GM23248 (cell line): ENCODE measurements at regions not wholly inside any gene's neighbourhood (a gene's known extent, or its start where the extent isn't known, plus 50 kb on each side); places are given as distances from the start of the nearest gene placed in this dataset.
"Not testable (repeated sequence)": the region's sequence is repeated elsewhere in the genome, so short reads cannot be mapped to it uniquely, and the experiment has no call there.

Experiments used
- DNase-seq: peaks from one replicate; pipeline ENCODE4 v3.0.0-alpha.2; 2015
- H2AFZ ChIP-seq: fragments of 200-600 bp; sonication (generic); 2 replicates; pipeline ENCODE4 v1.6.1; 2016; ENCODE audit warnings: antibody characterized with exemption
- H3F3A ChIP-seq: fragments of 200-600 bp; sonication (generic); 2 replicates; pipeline ENCODE4 v1.6.1; 2016; ENCODE audit warnings: mild to moderate bottlenecking, antibody characterized with exemption, mixed run types; ENCODE audit not compliant: insufficient read depth
- H3K27ac ChIP-seq: fragments of 200-600 bp; sonication (generic); 2 replicates; pipeline ENCODE4 v1.5.1; 2016; ENCODE audit warnings: mild to moderate bottlenecking
- H3K27me3 ChIP-seq: fragments of 200-600 bp; sonication (generic); replicated peaks from 2 replicates; pipeline ENCODE4 v1.6.1; 2016; ENCODE audit warnings: mild to moderate bottlenecking; ENCODE audit not compliant: insufficient read depth
- H3K36me3 ChIP-seq: fragments of 200-600 bp; sonication (generic); 2 replicates; pipeline ENCODE4 v1.6.1; 2016; ENCODE audit warnings: low read depth, mild to moderate bottlenecking
- H3K4me1 ChIP-seq: fragments of 200-600 bp; sonication (generic); 2 replicates; pipeline ENCODE4 v1.6.1; 2016; ENCODE audit warnings: mild to moderate bottlenecking; ENCODE audit not compliant: insufficient read depth
- H3K4me2 ChIP-seq: fragments of 200-600 bp; sonication (generic); one replicate; pipeline ENCODE4 v1.6.1; 2016; ENCODE audit warnings: mild to moderate bottlenecking; ENCODE audit not compliant: unreplicated experiment
- H3K4me3 ChIP-seq: fragments of 200-600 bp; sonication (generic); 2 replicates; pipeline ENCODE4 v1.5.1; 2016; ENCODE audit warnings: mild to moderate bottlenecking
- H3K79me2 ChIP-seq: fragments of 200-600 bp; sonication (generic); 2 replicates; pipeline ENCODE4 v1.6.1; 2016; ENCODE audit warnings: mild to moderate bottlenecking; ENCODE audit not compliant: insufficient read depth
- H3K9ac ChIP-seq: fragments of 200-600 bp; sonication (generic); 2 replicates; pipeline ENCODE4 v1.6.1; 2016; ENCODE audit warnings: mild to moderate bottlenecking
- H3K9me2 ChIP-seq: fragments of 200-600 bp; sonication (generic); 2 replicates; pipeline ENCODE4 v1.6.1; 2016; ENCODE audit warnings: mixed run types, mild to moderate bottlenecking, moderate library complexity; ENCODE audit not compliant: insufficient read depth
- H3K9me3 ChIP-seq: fragments of 200-600 bp; sonication (generic); one replicate; pipeline ENCODE4 v1.6.1; 2017; ENCODE audit warnings: low read depth
- H4K20me1 ChIP-seq: fragments of 200-600 bp; sonication (generic); 2 replicates; pipeline ENCODE4 v1.6.0; 2016; ENCODE audit not compliant: insufficient read depth
- EZH2 ChIP-seq: fragments of 200-600 bp; sonication (generic); IDR thresholded peaks from 2 replicates; pipeline ENCODE4 v1.6.1; 2018; ENCODE audit warnings: antibody characterized with exemption, mild to moderate bottlenecking; ENCODE audit not compliant: insufficient read depth, poor library complexity, severe bottlenecking
- EZH2phosphoT487 ChIP-seq: fragments of 200-600 bp; sonication (generic); IDR thresholded peaks from 2 replicates; pipeline ENCODE4 v1.6.1; 2018; ENCODE audit warnings: antibody characterized with exemption, moderate library complexity, mild to moderate bottlenecking, low read depth; ENCODE audit not compliant: insufficient read depth
- WGBS, 2 experiments: methylation state at CpG; one replicate each; pipeline ENCODE4 v1.1.6; 2015 to 2017; ENCODE audit warnings: low lambda C conversion rate in 2 of 2, low coverage in 1 of 2; ENCODE audit errors: missing lambda C conversion rate in 2 of 2; 5-methylcytosine and 5-hydroxymethylcytosine counted together
- in situ Hi-C: fragments of 300-500 bp; cut with MboI; formaldehyde crosslinking; loops from 2 replicates; pipeline ENCODE4 v1.15.0; 2020

GRCh38 chr5:143635146-143635752, 176.7 kb upstream of the HMHB1 start:
- 70% methylated on average over 6 of the region's 6 CpGs for WGBS, 2 experiments
- Histone ChIP-seq H3K36me3 (no peaks in the 10 kb centered on the region), H4K20me1 (no peaks in the 10 kb centered on the region), H3K4me2 (peak overlapping the region; percentile 19), H3K27me3 (no peaks in the 10 kb centered on the region), H3K4me3 (no peak overlapping the region), H3K9me2 (no peaks in the 10 kb centered on the region), H3K9ac (no peak overlapping the region), H2AFZ (peak overlapping the region; percentile 11; the same call in 1 of the 2 replicates), H3K27ac (peak overlapping the region; percentile 44), H3K4me1 (peaks cover 54% of the 10 kb centered on the region), H3K79me2 (no peaks in the 10 kb centered on the region), H3K9me3 (no peaks in the 10 kb centered on the region), H3F3A (peaks cover 52% of the 10 kb centered on the region)
- in situ Hi-C loops: no loop called here
- DNase-seq: peak; percentile 77
- TF ChIP-seq EZH2phosphoT487: no peak
- TF ChIP-seq EZH2: no peak

GRCh38 chr5:143634689-143635088, 177.3 kb upstream of the HMHB1 start:
- H3K27ac ChIP-seq: peak overlapping the region; percentile 44
- in situ Hi-C loops: no loop called here
- no peaks in the 10 kb centered on the region for H3K36me3 ChIP-seq
- H3K4me2 ChIP-seq: peak overlapping the region; percentile 13
- peaks cover 59% of the 10 kb centered on the region for H3K4me1 ChIP-seq
- H3K9me2 ChIP-seq: no peaks in the 10 kb centered on the region
- no peaks in the 10 kb centered on the region for H3K9me3 ChIP-seq
- TF ChIP-seq EZH2 (no peak), EZH2phosphoT487 (peak; percentile 92)
- no peaks in the 10 kb centered on the region for H4K20me1 ChIP-seq
- no peak overlapping the region for H3K9ac ChIP-seq
- H3K79me2 ChIP-seq: no peaks in the 10 kb centered on the region
- H3F3A ChIP-seq: peaks cover 57% of the 10 kb centered on the region
- H2AFZ ChIP-seq: peak overlapping the region; percentile 16; the same call in 1 of the 2 replicates
- H3K27me3 ChIP-seq: no peaks in the 10 kb centered on the region
- peak; percentile 38 for DNase-seq
- H3K4me3 ChIP-seq: no peak overlapping the region

GRCh38 chr5:143629871-143630659, 181.9 kb upstream of the HMHB1 start:
- peak; percentile 82 for DNase-seq
- H3K4me1 ChIP-seq: peaks cover 41% of the 10 kb centered on the region
- H3K36me3 ChIP-seq: no peaks in the 10 kb centered on the region
- TF ChIP-seq EZH2phosphoT487 (no peak), EZH2 (no peak)
- WGBS, 2 experiments: 27 to 30% methylated on average over 9 of the region's 9 CpGs
- peak overlapping the region; percentile 30; the same call in 1 of the 2 replicates for H3K9ac ChIP-seq
- H3K4me3 ChIP-seq: peak overlapping the region; percentile 21; the same call in 1 of the 2 replicates
- no peaks in the 10 kb centered on the region for H3K9me3 ChIP-seq
- H3K27ac ChIP-seq: peak overlapping the region; percentile 60
- peak overlapping the region; percentile 61 for H2AFZ ChIP-seq
- in situ Hi-C loops: no loop called here
- peak overlapping the region; percentile 52 for H3K4me2 ChIP-seq
- H4K20me1 ChIP-seq: no peaks in the 10 kb centered on the region
- peaks cover 33% of the 10 kb centered on the region for H3F3A ChIP-seq
- no peaks in the 10 kb centered on the region for H3K27me3 ChIP-seq
- no peaks in the 10 kb centered on the region for H3K79me2 ChIP-seq
- H3K9me2 ChIP-seq: 0 out of 2 replicates have a peak, but pooled peaks cover 6% of the 10 kb centered on the region

- DNase-seq, in situ Hi-C loops: not testable (repeated sequence)
- 82 to 89% methylated on average over 7 of the region's 7 CpGs for WGBS, 2 experiments
These were observed 186.9 kb upstream of the HMHB1 start for GRCh38 chr5:143625048-143625447.

More at GRCh38 chr5:143625048-143625447, 186.9 kb upstream of the HMHB1 start:
- not testable (repeated sequence) for H3K9ac ChIP-seq, H3K4me2 ChIP-seq, H4K20me1 ChIP-seq, H2AFZ ChIP-seq, H3K4me3 ChIP-seq, H3K27ac ChIP-seq, H3K27me3 ChIP-seq, H3K9me2 ChIP-seq, H3K36me3 ChIP-seq, H3K79me2 ChIP-seq, H3K9me3 ChIP-seq
- Histone ChIP-seq H3K4me1 (peaks cover 17% of the 10 kb centered on the region), H3F3A (peaks cover 10% of the 10 kb centered on the region)
